ENCODE measurements at regions not wholly inside any gene's neighbourhood (a gene's known extent, or its start where the extent isn't known, plus 50 kb on each side); places are given as distances from the start of the nearest gene placed in this dataset.

DNA sequence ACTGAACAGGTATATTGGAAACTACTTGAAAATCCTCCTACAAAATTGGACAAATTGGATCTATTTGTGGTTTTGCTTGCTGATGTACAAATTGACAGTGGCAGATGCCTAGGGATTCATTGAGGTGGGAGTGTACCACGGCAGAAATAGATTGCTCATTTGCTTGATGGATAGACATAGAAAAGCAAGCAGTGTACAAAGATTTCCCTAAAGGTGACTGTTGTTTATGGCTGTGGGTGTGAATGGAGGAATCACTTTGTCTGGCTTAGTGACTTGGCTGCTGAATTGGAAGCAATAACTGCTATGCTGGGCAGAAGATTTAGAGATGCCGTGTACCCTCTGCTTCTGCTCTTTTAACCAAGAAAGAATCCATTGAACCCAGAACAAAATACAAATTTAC is 191.0 kb upstream of the GRID2 start:
- TF ChIP-seq POLR2A (IDR thresholded peaks at IDR 0.05) (no peak), CTCF (IDR thresholded peaks at IDR 0.05) (no peak)
- Histone ChIP-seq H3K9me3 (no peaks in the 10 kb centered on the region), H3K27ac (no peak overlapping the region), H3K4me1 (no peaks in the 10 kb centered on the region), H3K27me3 (no peaks in the 10 kb centered on the region), H3K4me3 (no peak overlapping the region), H3K36me3 (no peaks in the 10 kb centered on the region)
- DNase-seq (no peak), ATAC-seq (no peak)
- intact Hi-C loops (cut with DNase I): no loop called here
- 43% methylated on average over 2 of the region's 2 CpGs for WGBS (ENCODE audit: insufficient coverage, low coverage, low lambda C conversion rate, missing lambda C conversion rate)

GRCh38 chr4:92120810-92121498 is 182.8 kb upstream of the GRID2 start:
- Histone ChIP-seq H3K4me1 (no peaks in the 10 kb centered on the region), H3K4me3 (no peak overlapping the region), H3K9me3 (no peaks in the 10 kb centered on the region), H3K36me3 (no peaks in the 10 kb centered on the region), H3K27me3 (no peaks in the 10 kb centered on the region), H3K27ac (no peak overlapping the region)
- intact Hi-C loops (cut with DNase I): no loop called here
- DNase-seq: no peak
- TF ChIP-seq POLR2A (IDR thresholded peaks at IDR 0.05) (no peak), CTCF (IDR thresholded peaks at IDR 0.05) (no peak)
- ATAC-seq: no peak
- 35% methylated on average over 6 of the region's 6 CpGs for WGBS (ENCODE audit: insufficient coverage, low coverage, low lambda C conversion rate, missing lambda C conversion rate)

GRCh38 chr4:92122911-92123310 is 180.9 kb upstream of the GRID2 start:
- no peak for ATAC-seq
- Histone ChIP-seq H3K27ac (no peak overlapping the region), H3K4me1 (no peaks in the 10 kb centered on the region), H3K27me3 (no peaks in the 10 kb centered on the region), H3K36me3 (no peaks in the 10 kb centered on the region), H3K9me3 (no peaks in the 10 kb centered on the region), H3K4me3 (no peak overlapping the region)
- TF ChIP-seq CTCF (IDR thresholded peaks at IDR 0.05): no peak
- no peak for DNase-seq
- 17% methylated on average over 3 of the region's 3 CpGs for WGBS (ENCODE audit: insufficient coverage, low coverage, low lambda C conversion rate, missing lambda C conversion rate)
- intact Hi-C loops (cut with DNase I): no loop called here

- intact Hi-C loops (cut with DNase I): no loop called here
- Histone ChIP-seq H3K9me3 (no peaks in the 10 kb centered on the region), H3K4me1 (no peaks in the 10 kb centered on the region), H3K36me3 (no peaks in the 10 kb centered on the region), H3K27ac (no peak overlapping the region), H3K4me3 (no peak overlapping the region), H3K27me3 (no peaks in the 10 kb centered on the region)
- TF ChIP-seq POLR2A (IDR thresholded peaks at IDR 0.05) (no peak), CTCF (IDR thresholded peaks at IDR 0.05) (no peak)
- ATAC-seq: no peak
- DNase-seq: no peak
- WGBS (ENCODE audit: insufficient coverage, low coverage, low lambda C conversion rate, missing lambda C conversion rate): 80% methylated on average over 1 of the region's 1 CpG
Observed at GRCh38 chr4:92128676-92129075, 175.1 kb upstream of the GRID2 start.
